HCT116 (cell line): ENCODE measurements at regions not wholly inside any gene's neighbourhood (a gene's known extent, or its start where the extent isn't known, plus 50 kb on each side); places are given as distances from the start of the nearest gene placed in this dataset.

ENCODE experiments used
- ATAC-seq: fragments of 200-7000 bp; cut with Tn5 transposase; 2 replicates; pipeline ENCODE4 v1.9.1; 2020; ENCODE audit warnings: mild to moderate bottlenecking, moderate library complexity
- BruUV-seq: library from RNA; stranded (reverse); fragments of 400-500 nt; replicated peaks from 2 replicates; lab custom pipeline; 2021; lab: Mats Ljungman, UMichigan
- CTCF ChIA-PET: fragments of 300-600 bp; sonication (Branson Sonifier 250); formaldehyde crosslinking; loops from one replicate; lab custom pipeline; 2021; ENCODE audit warnings: antibody characterized with exemption; lab: Charles Lee
- POLR2A ChIA-PET: fragments of 300-600, 350-600 bp; sonication (Branson Sonifier 250); formaldehyde crosslinking; loops from one replicate; lab custom pipeline; 2021; ENCODE audit warnings: antibody characterized with exemption; lab: Charles Lee
- RAD21 ChIA-PET, 2 experiments: fragments of 300-600 bp; sonication (Branson Sonifier 250); formaldehyde crosslinking; loops; one replicate each; lab custom pipeline; 2023; ENCODE audit warnings: low total read pairs in 2 of 2; ENCODE audit not compliant: uncharacterized antibody in 2 of 2, unreplicated experiment in 2 of 2, low non-redundant PET in 1 of 2; lab: Charles Lee
- DNase-seq: peaks from one replicate; pipeline ENCODE4 v3.0.0-alpha.2; 2010; ENCODE audit warnings: low read depth, low spot score
- H2AFZ ChIP-seq: fragments of 200-600 bp; shearing (Covaris generic), sonication (generic); 2 replicates; pipeline ENCODE4 v1.6.1; 2017; ENCODE audit warnings: low read depth, mixed run types, mixed read lengths, antibody characterized with exemption, low read length; ENCODE audit not compliant: poor library complexity, severe bottlenecking
- H3K27ac ChIP-seq: 2 replicates; pipeline ENCODE4 v1.5.1; 2012; ENCODE audit warnings: low read depth, low read length
- H3K27me3 ChIP-seq: fragments of 200-600 bp; sonication (generic); 2 replicates; pipeline ENCODE4 v1.6.1; 2016; ENCODE audit warnings: mixed run types, low read length, mixed read lengths; ENCODE audit not compliant: insufficient read depth
- H3K36me3 ChIP-seq, 2 experiments: fragments of 200-500 bp in 1 of 2; fragments of 200-600 bp in 1 of 2; sonication (Bioruptor generic) in 1 of 2; sonication (generic) in 1 of 2; 2 replicates each; pipeline versions ENCODE4 v1.5.1 to v1.6.1; 2014 to 2016; ENCODE audit warnings: low read length in 2 of 2, inconsistent platforms in 1 of 2, mixed read lengths in 1 of 2, mixed run types in 1 of 2; ENCODE audit not compliant: insufficient read depth in 2 of 2, control insufficient read depth in 1 of 2
- H3K4me1 ChIP-seq, 2 experiments: fragments of 200-600 bp in 1 of 2; sonication (generic) in 1 of 2; 2 replicates each; pipeline versions ENCODE4 v1.5.1 to v1.6.1; 2012 to 2017; ENCODE audit warnings: low read length in 2 of 2, inconsistent platforms in 1 of 2, mild to moderate bottlenecking in 1 of 2, mixed read lengths in 1 of 2, mixed run types in 1 of 2, moderate library complexity in 1 of 2; ENCODE audit not compliant: insufficient read depth in 2 of 2, control insufficient read depth in 1 of 2
- H3K4me2 ChIP-seq: fragments of 200-600 bp; sonication (generic); 2 replicates; pipeline ENCODE4 v1.6.1; 2017; ENCODE audit warnings: mixed run types, low read length, mixed read lengths
- H3K4me3 ChIP-seq, 2 experiments: fragments of 200-600 bp in 1 of 2; sonication (generic) in 1 of 2; replicated peaks in 1 of 2; 2 replicates each; pipeline ENCODE4 v1.5.1; 2011 to 2016; ENCODE audit warnings: low read length in 2 of 2, control low read depth in 1 of 2, low read depth in 1 of 2, mild to moderate bottlenecking in 1 of 2, mixed read lengths in 1 of 2, mixed run types in 1 of 2
- H3K79me2 ChIP-seq: fragments of 200-600 bp; sonication (generic); 2 replicates; pipeline ENCODE4 v1.6.1; 2017; ENCODE audit warnings: mild to moderate bottlenecking, mixed run types, low read length, moderate library complexity, mixed read lengths; ENCODE audit not compliant: insufficient read depth
- H3K9ac ChIP-seq: fragments of 200-600 bp; sonication (generic); 2 replicates; pipeline ENCODE4 v1.6.1; 2016; ENCODE audit warnings: low read length, mixed read lengths
- H3K9me2 ChIP-seq: fragments of 200-600 bp; sonication (generic), shearing (Covaris generic); 2 replicates; pipeline ENCODE4 v1.6.1; 2017; ENCODE audit warnings: mixed run types, mild to moderate bottlenecking, moderate library complexity; ENCODE audit not compliant: insufficient read depth
- H3K9me3 ChIP-seq, 2 experiments: fragments of 200-500 bp in 1 of 2; fragments of 200-600 bp in 1 of 2; sonication (Bioruptor generic) in 1 of 2; sonication (generic) in 1 of 2; 2 replicates each; pipeline ENCODE4 v1.6.1; 2014 to 2017; ENCODE audit warnings: low read length in 2 of 2, mixed read lengths in 2 of 2, inconsistent platforms in 1 of 2, low read depth in 1 of 2, mild to moderate bottlenecking in 1 of 2, mixed run types in 1 of 2, moderate library complexity in 1 of 2; ENCODE audit not compliant: control insufficient read depth in 1 of 2, insufficient read depth in 1 of 2
- H4K20me1 ChIP-seq: fragments of 200-600 bp; sonication (generic), shearing (Covaris generic); 2 replicates; pipeline ENCODE4 v1.6.1; 2017; ENCODE audit warnings: mixed run types, mild to moderate bottlenecking, moderate library complexity; ENCODE audit not compliant: insufficient read depth
- CBX3 ChIP-seq: IDR thresholded peaks from 2 replicates; pipeline ENCODE4 v1.6.1; 2012; ENCODE audit warnings: low read depth
- EGR1 ChIP-seq: IDR thresholded peaks from 2 replicates; pipeline ENCODE4 v1.6.1; 2012; ENCODE audit warnings: low read depth
- EZH2phosphoT487 ChIP-seq: fragments of 200-600 bp; IDR thresholded peaks from 2 replicates; pipeline ENCODE4 v1.6.1; 2018; ENCODE audit warnings: antibody characterized with exemption, borderline replicate concordance
- FOSL1 ChIP-seq: IDR thresholded peaks from 2 replicates; pipeline ENCODE4 v1.6.1; 2012; ENCODE audit warnings: low read depth
- JUND ChIP-seq: IDR thresholded peaks from 2 replicates; pipeline ENCODE4 v1.6.1; 2012
- MAX ChIP-seq: IDR thresholded peaks from 2 replicates; pipeline ENCODE4 v1.6.1; 2012
- RAD21 ChIP-seq: IDR thresholded peaks from 2 replicates; pipeline ENCODE4 v1.6.1; 2012; ENCODE audit warnings: low read depth, mild to moderate bottlenecking
- SIN3A ChIP-seq: IDR thresholded peaks from 2 replicates; pipeline ENCODE4 v1.6.1; 2012; ENCODE audit warnings: low read depth
- SP1 ChIP-seq: IDR thresholded peaks from 2 replicates; pipeline ENCODE4 v1.6.1; 2012; ENCODE audit warnings: low read depth
- SRF ChIP-seq: IDR thresholded peaks from 2 replicates; pipeline ENCODE4 v1.6.1; 2012; ENCODE audit warnings: low read depth
- TCF7L2 ChIP-seq: IDR thresholded peaks from 2 replicates; pipeline ENCODE4 v1.7.0; 2011; ENCODE audit warnings: borderline replicate concordance, inconsistent platforms; ENCODE audit not compliant: insufficient read depth, insufficient read length; ENCODE audit errors: extremely low read depth
- YY1 ChIP-seq: IDR thresholded peaks from 2 replicates; pipeline ENCODE4 v1.6.1; 2011; ENCODE audit warnings: low read length, low read depth, moderate library complexity, mild to moderate bottlenecking; ENCODE audit not compliant: insufficient replicate concordance; ENCODE audit errors: extremely low read depth
- ZBTB33 ChIP-seq: IDR thresholded peaks from 2 replicates; pipeline ENCODE4 v1.6.1; 2011; ENCODE audit warnings: mild to moderate bottlenecking, low read length, moderate library complexity; ENCODE audit not compliant: insufficient replicate concordance; ENCODE audit errors: extremely low read depth
- ZFX ChIP-seq: fragments of 450-650 bp; IDR thresholded peaks from 2 replicates; pipeline ENCODE4 v1.6.1; 2017
- ZNF274 ChIP-seq: fragments of 200-500 bp; sonication (Bioruptor generic); IDR thresholded peaks from 2 replicates; pipeline ENCODE4 v1.6.1; 2014; ENCODE audit warnings: mild to moderate bottlenecking, low read depth, low read length, inconsistent platforms
- intact Hi-C: fragments of 100-400 bp; cut with micrococcal nuclease; formaldehyde crosslinking; loops from 2 replicates; pipeline ENCODE4 v1.10.0; 2022

- Histone ChIP-seq H3K4me3 (no peak overlapping the region), H3K4me2 (no peak overlapping the region), H3K4me1 (peaks cover 2 to 21% of the 10 kb centered on the region in 2 experiments; a peak in 2 of 4 replicates), H3K9me2 (no peaks in the 10 kb centered on the region), H3K9ac (no peak overlapping the region), H3K9me3 (no peaks in the 10 kb centered on the region), H3K79me2 (no peaks in the 10 kb centered on the region), H4K20me1 (no peaks in the 10 kb centered on the region), H3K36me3 (no peaks in the 10 kb centered on the region), H3K27ac (no peak overlapping the region), H2AFZ (peak overlapping the region; percentile 16), H3K27me3 (no peaks in the 10 kb centered on the region)
- ATAC-seq, result no peak
- POLR2A ChIA-PET, result interaction anchor here (0.7 kb wide), 1 partner anchor 11 kb away, joined by 4 read pairs; no protein-coding TSS in a partner anchor
- CTCF ChIA-PET, result interaction anchor here (0.9 kb wide), 1 partner anchor 659 kb away, joined by 3 read pairs; no protein-coding TSS in a partner anchor
- TF ChIP-seq MAX (no peak), ZNF274 (no peak), EGR1 (no peak), TCF7L2 (no peak), FOSL1 (0 out of 2 replicates have a peak, but pooled peaks have one; percentile 8)
- DNase-seq, result no peak
- RAD21 ChIA-PET, result no interaction called here
- no TSS peak for BruUV-seq
- intact Hi-C loops, result loop anchor here (5.0 to 10.0 kb wide), 5 partner anchors 384 to 847 kb away; no protein-coding TSS in a partner anchor
Measured at GRCh38 chr4:187608001-187608421, 387.6 kb upstream of the ZFP42 start.

GRCh38 chr4:187612301-187612700, 383.3 kb upstream of the ZFP42 start:
- DNase-seq, result no peak
- peaks cover 0 to 15% of the 10 kb centered on the region in 2 experiments; a peak in 1 of 4 replicates for H3K4me1 ChIP-seq
- CTCF ChIA-PET, result no interaction called here
- intact Hi-C loops, result no loop called here
- peak overlapping the region; percentile 18 for H2AFZ ChIP-seq
- H3K27ac ChIP-seq, result no peak overlapping the region
- POLR2A ChIA-PET, result no interaction called here
- H3K9me2 ChIP-seq, result no peaks in the 10 kb centered on the region
- no peaks in the 10 kb centered on the region for H3K79me2 ChIP-seq
- no peak overlapping the region for H3K4me3 ChIP-seq
- H3K9me3 ChIP-seq, result no peaks in the 10 kb centered on the region
- no TSS peak for BruUV-seq
- TF ChIP-seq YY1, result no peak
- no peak for TF ChIP-seq SRF
- TF ChIP-seq ZNF274, result no peak
- no peak for TF ChIP-seq ZFX
- no peak for TF ChIP-seq CBX3
- no peak for TF ChIP-seq ZBTB33
- TF ChIP-seq SIN3A, result no peak
- no peak for TF ChIP-seq RAD21
- no peak for TF ChIP-seq JUND
- TF ChIP-seq EZH2phosphoT487, result no peak
- TF ChIP-seq EGR1, result no peak
- TF ChIP-seq SP1, result no peak
- no peaks in the 10 kb centered on the region for H3K27me3 ChIP-seq
- no peaks in the 10 kb centered on the region for H4K20me1 ChIP-seq
- no peaks in the 10 kb centered on the region for H3K36me3 ChIP-seq
- no peak overlapping the region for H3K9ac ChIP-seq
- ATAC-seq, result no peak
- RAD21 ChIA-PET, result no interaction called here
- H3K4me2 ChIP-seq, result no peak overlapping the region
